DND-41 (cell line): ENCODE measurements at regions not wholly inside any gene's neighbourhood (a gene's known extent, or its start where the extent isn't known, plus 50 kb on each side); places are given as distances from the start of the nearest gene placed in this dataset.
A peak's percentile ranks its signal among the peaks of the same experiment; 100 is the strongest.

Source experiments
- ATAC-seq: fragments of 200-7000 bp; cut with Tn5 transposase; 3 replicates; pipeline ENCODE4 v1.9.1; 2021; ENCODE audit warnings: low read depth; ENCODE audit not compliant: insufficient read depth
- DNase-seq: peaks from one replicate; pipeline ENCODE4 v3.0.0-alpha.2; 2020
- H2AFZ ChIP-seq: 2 replicates; pipeline ENCODE4 v1.6.0; 2012; ENCODE audit warnings: low read depth, low read length
- H3K27ac ChIP-seq: 2 replicates; pipeline ENCODE4 v1.5.1; 2012; ENCODE audit warnings: low read length, inconsistent platforms
- H3K27me3 ChIP-seq: fragments of 200-600 bp; sonication (generic); 2 replicates; pipeline ENCODE4 v1.6.0; 2012; ENCODE audit warnings: low read length, mild to moderate bottlenecking, inconsistent platforms; ENCODE audit not compliant: insufficient read depth, poor library complexity
- H3K36me3 ChIP-seq: 2 replicates; pipeline ENCODE4 v1.5.1; 2012; ENCODE audit warnings: low read length, inconsistent platforms; ENCODE audit not compliant: insufficient read depth
- H3K4me1 ChIP-seq: 2 replicates; pipeline ENCODE4 v1.5.1; 2012; ENCODE audit warnings: mild to moderate bottlenecking, low read length; ENCODE audit not compliant: insufficient read depth
- H3K4me2 ChIP-seq: 2 replicates; pipeline ENCODE4 v1.6.0; 2012; ENCODE audit warnings: mild to moderate bottlenecking, moderate library complexity, low read length, inconsistent platforms; ENCODE audit not compliant: insufficient read depth
- H3K4me3 ChIP-seq, 2 experiments: fragments of 200-600 bp in 1 of 2; shearing (Covaris generic) in 1 of 2; 2 replicates each; pipeline ENCODE4 v1.5.1; 2012 to 2016; ENCODE audit warnings: inconsistent platforms in 2 of 2, low read length in 2 of 2, mild to moderate bottlenecking in 2 of 2, low read depth in 1 of 2, moderate library complexity in 1 of 2
- H3K79me2 ChIP-seq: 2 replicates; pipeline ENCODE4 v1.6.0; 2012; ENCODE audit warnings: low read length, inconsistent platforms; ENCODE audit not compliant: insufficient read depth
- H3K9ac ChIP-seq: 2 replicates; pipeline ENCODE4 v1.6.0; 2012; ENCODE audit warnings: low read depth, mild to moderate bottlenecking, inconsistent platforms, low read length, moderate library complexity
- H3K9me3 ChIP-seq: 2 replicates; pipeline ENCODE4 v1.5.1; 2012; ENCODE audit warnings: low read length, moderate library complexity, mild to moderate bottlenecking, inconsistent platforms; ENCODE audit not compliant: insufficient read depth, severe bottlenecking
- H4K20me1 ChIP-seq: 2 replicates; pipeline ENCODE4 v1.6.0; 2012; ENCODE audit warnings: low read length; ENCODE audit not compliant: insufficient read depth
- EZH2 ChIP-seq: IDR thresholded peaks from 3 replicates; pipeline ENCODE4 v1.6.1; 2012; ENCODE audit warnings: borderline replicate concordance, low read depth, mild to moderate bottlenecking, moderate library complexity, low read length, inconsistent platforms; ENCODE audit not compliant: severe bottlenecking
- TF ChIP-seq, protein P1 (sequence below): IDR thresholded peaks from 2 replicates; pipeline ENCODE4 v1.5.1; 2012; ENCODE audit warnings: borderline replicate concordance, low read length, moderate library complexity, mild to moderate bottlenecking; ENCODE audit not compliant: poor library complexity, severe bottlenecking; ENCODE audit errors: extremely low read depth

- Histone ChIP-seq H4K20me1 (no peaks in the 10 kb centered on the region), H3K4me2 (no peak overlapping the region), H3K36me3 (no peaks in the 10 kb centered on the region), H2AFZ (no peak overlapping the region), H3K27ac (no peak overlapping the region), H3K4me1 (no peaks in the 10 kb centered on the region), H3K9ac (no peak overlapping the region), H3K79me2 (no peaks in the 10 kb centered on the region), H3K27me3 (no peaks in the 10 kb centered on the region), H3K4me3 (no peak overlapping the region), H3K9me3 (no peaks in the 10 kb centered on the region)
- TF ChIP-seq, protein P1, sequence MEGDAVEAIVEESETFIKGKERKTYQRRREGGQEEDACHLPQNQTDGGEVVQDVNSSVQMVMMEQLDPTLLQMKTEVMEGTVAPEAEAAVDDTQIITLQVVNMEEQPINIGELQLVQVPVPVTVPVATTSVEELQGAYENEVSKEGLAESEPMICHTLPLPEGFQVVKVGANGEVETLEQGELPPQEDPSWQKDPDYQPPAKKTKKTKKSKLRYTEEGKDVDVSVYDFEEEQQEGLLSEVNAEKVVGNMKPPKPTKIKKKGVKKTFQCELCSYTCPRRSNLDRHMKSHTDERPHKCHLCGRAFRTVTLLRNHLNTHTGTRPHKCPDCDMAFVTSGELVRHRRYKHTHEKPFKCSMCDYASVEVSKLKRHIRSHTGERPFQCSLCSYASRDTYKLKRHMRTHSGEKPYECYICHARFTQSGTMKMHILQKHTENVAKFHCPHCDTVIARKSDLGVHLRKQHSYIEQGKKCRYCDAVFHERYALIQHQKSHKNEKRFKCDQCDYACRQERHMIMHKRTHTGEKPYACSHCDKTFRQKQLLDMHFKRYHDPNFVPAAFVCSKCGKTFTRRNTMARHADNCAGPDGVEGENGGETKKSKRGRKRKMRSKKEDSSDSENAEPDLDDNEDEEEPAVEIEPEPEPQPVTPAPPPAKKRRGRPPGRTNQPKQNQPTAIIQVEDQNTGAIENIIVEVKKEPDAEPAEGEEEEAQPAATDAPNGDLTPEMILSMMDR = no peak
- no peak for TF ChIP-seq EZH2
- no peak for DNase-seq
- no peak for ATAC-seq
These were observed 370.9 kb upstream of the HS3ST5 start for GRCh38 chr6:114713690-114714089.

DNA sequence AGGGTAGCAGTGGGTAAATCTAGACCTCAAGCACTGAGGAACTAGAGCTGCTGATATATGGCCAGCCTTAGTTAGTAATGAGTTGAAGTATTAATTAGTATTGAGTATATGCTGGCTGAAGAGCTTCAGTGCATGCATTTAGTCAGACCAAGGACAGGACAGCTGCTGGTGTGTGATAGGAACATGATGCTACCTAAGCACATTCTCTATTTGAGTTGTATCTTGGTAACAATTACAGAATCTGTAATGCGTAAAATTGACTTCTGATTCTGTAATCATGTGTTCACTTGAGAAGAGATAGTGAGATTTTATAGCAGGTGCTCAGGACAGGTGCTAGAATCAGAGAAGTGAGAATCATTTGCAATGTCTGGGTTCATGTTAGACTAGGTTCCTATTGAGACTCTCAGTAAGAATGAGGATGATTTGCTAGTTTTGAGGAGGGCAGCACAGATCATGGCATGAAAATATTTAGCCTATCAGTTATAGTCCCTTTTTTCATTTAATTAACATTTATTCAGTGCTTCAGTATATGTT, 369.4 kb upstream of the HS3ST5 start:
- no peak overlapping the region for H3K4me3 ChIP-seq
- H3K4me1 ChIP-seq = no peaks in the 10 kb centered on the region
- H3K27me3 ChIP-seq = no peaks in the 10 kb centered on the region
- no peak overlapping the region for H2AFZ ChIP-seq
- DNase-seq (no peak), ATAC-seq (no peak)
- no peaks in the 10 kb centered on the region for H3K9me3 ChIP-seq
- no peaks in the 10 kb centered on the region for H4K20me1 ChIP-seq
- H3K9ac ChIP-seq = no peak overlapping the region
- H3K79me2 ChIP-seq = no peaks in the 10 kb centered on the region
- no peak overlapping the region for H3K27ac ChIP-seq
- H3K4me2 ChIP-seq = no peak overlapping the region
- TF ChIP-seq, protein P1 = no peak
- no peak for TF ChIP-seq EZH2
- no peaks in the 10 kb centered on the region for H3K36me3 ChIP-seq

- Histone ChIP-seq H3K27me3 (no peaks in the 10 kb centered on the region), H3K27ac (no peak overlapping the region), H3K79me2 (no peaks in the 10 kb centered on the region), H3K36me3 (no peaks in the 10 kb centered on the region), H2AFZ (no peak overlapping the region), H3K4me3 (no peak overlapping the region), H3K4me2 (no peak overlapping the region), H4K20me1 (no peaks in the 10 kb centered on the region), H3K4me1 (no peaks in the 10 kb centered on the region), H3K9ac (no peak overlapping the region), H3K9me3 (no peaks in the 10 kb centered on the region)
- DNase-seq = no peak
- ATAC-seq = no peak
- TF ChIP-seq, protein P1 = no peak
- TF ChIP-seq EZH2 = no peak
These were observed 364.3 kb upstream of the HS3ST5 start for GRCh38 chr6:114707081-114707620.

GRCh38 chr6:114690625-114691024, 347.8 kb upstream of the HS3ST5 start:
- ATAC-seq = no peak
- Histone ChIP-seq H3K79me2 (no peaks in the 10 kb centered on the region), H3K4me2 (no peak overlapping the region), H3K4me1 (no peaks in the 10 kb centered on the region), H3K27ac (no peak overlapping the region), H3K9me3 (no peaks in the 10 kb centered on the region), H3K9ac (no peak overlapping the region), H3K27me3 (no peaks in the 10 kb centered on the region), H3K36me3 (no peaks in the 10 kb centered on the region), H3K4me3 (no peak overlapping the region), H2AFZ (no peak overlapping the region), H4K20me1 (no peaks in the 10 kb centered on the region)
- TF ChIP-seq EZH2 = no peak
- TF ChIP-seq, protein P1 = peak; percentile 6
- DNase-seq = no peak
